GM18505 (cell line): ENCODE measurements at regions not wholly inside any gene's neighbourhood (a gene's known extent, or its start where the extent isn't known, plus 50 kb on each side); places are given as distances from the start of the nearest gene placed in this dataset.

Experiments
- ATAC-seq: cut with Tn5 transposase; IDR thresholded peaks from one replicate; pipeline ENCODE4 v1.9.1; 2021; ENCODE audit not compliant: unreplicated experiment
- POLR2A ChIP-seq: IDR thresholded peaks from 4 replicates; pipeline ENCODE4 v1.6.1; 2011; ENCODE audit warnings: borderline replicate concordance; ENCODE audit not compliant: insufficient read depth, insufficient read length; ENCODE audit errors: extremely low read depth

DNA sequence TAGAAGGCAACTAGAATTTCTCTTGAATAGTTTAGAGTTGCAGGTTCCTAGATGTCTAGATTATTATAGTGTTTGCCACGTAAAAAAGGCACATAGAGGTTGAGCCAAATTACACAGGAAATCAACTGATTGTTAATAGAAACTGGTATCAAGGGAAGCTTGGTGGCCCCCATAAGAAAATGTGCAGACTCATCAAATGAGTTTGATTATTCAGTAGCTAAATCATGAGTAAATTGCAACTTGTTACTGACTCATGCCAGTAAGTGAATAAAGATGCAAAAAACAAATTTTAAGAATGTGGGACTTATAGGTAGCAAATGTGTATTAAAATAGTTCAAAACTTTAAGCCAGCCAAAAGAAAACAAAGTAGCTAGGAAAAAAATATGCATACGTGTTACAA, 1078.9 kb upstream of the CDH9 start:
- ATAC-seq, result no peak
- TF ChIP-seq POLR2A, result no peak

DNA sequence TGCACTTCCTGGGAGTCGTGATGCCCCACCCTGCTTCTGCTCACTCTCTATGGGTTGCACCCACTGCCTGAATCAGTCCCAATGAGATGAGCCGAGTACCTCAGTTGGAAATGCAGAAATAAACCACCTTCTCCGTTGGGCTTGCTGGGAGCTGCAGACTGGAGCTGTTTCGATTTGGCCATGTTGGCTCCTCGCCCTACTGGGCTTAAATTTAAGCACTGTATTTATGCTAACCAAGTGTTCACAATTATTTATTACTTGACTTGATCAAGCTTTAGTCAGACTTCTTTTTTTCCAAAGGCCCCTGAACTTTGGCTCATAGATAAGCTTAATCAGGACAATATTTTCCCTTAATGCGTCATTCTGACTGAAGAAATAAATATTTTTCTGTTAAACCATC, 1072.4 kb upstream of the CDH9 start:
- TF ChIP-seq POLR2A, result no peak
- ATAC-seq, result no peak

DNA sequence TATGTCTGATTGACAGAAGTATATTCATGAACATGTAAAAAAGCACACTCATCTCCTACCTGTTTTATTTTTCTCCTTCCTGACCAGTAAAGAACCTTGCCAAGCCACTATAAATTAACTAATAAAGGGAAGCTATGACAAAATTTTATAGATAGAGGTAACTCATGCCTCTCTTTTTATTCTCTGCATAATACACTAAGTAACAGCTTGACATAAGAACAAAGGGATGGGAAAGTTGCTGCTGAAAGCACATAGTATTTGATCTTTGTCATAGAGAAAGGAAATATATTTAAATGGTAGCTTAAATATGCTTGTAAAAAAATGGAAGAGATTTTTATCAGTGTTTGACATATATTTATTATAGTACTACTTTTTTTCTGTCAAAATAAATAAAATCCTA, 1065.7 kb upstream of the CDH9 start:
- no peak for TF ChIP-seq POLR2A
- ATAC-seq, result no peak

DNA sequence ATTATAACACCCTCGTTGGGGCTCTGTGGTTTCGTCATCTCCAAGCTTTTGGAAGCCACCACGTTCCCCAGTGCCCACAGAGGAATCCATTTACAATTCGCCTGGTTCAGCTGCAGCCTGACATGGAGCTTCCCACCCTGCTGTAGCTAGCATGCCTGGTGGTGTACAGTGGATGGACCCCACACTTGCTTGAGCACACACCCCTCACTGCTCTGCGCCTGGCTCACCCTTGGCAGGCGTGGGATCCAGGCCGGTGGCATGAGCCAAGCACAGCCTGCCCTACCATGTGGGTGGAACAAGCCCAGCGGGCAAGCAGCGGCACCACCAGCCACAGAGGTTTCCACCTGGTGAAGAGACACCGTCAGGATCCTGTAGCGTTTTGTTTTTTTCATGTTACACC, 1045.7 kb upstream of the CDH9 start:
- no peak for ATAC-seq
- TF ChIP-seq POLR2A, result no peak

GRCh38 chr5:28082610-28083009, 1044.2 kb upstream of the CDH9 start:
- ATAC-seq, result no peak
- TF ChIP-seq POLR2A, result no peak

- no peak for TF ChIP-seq POLR2A
- no peak for ATAC-seq
These were observed 1039.2 kb upstream of the CDH9 start for GRCh38 chr5:28077291-28078240.

DNA sequence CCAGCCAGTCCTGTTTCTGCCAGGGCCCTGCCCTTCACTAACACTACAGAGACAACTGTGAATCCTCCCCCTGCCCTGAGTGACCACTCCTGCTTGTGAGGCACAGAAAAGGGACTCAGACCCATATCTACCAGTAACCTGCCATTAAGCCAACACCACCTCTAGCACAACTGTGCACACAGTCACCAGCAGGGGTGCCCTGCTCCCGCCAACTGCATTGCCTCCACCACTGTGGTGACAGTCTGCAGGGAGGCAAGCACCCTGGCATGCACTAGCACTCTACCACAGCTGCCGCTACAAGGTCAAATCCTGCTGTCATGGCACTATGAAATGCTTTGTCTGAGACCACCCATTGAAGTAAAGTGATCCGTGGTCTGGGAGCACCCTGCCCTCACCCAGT, 1028.5 kb upstream of the CDH9 start:
- no peak for ATAC-seq
- TF ChIP-seq POLR2A, result no peak

GRCh38 chr5:28065656-28066055, 1027.3 kb upstream of the CDH9 start:
- no peak for ATAC-seq
- TF ChIP-seq POLR2A, result no peak

DNA sequence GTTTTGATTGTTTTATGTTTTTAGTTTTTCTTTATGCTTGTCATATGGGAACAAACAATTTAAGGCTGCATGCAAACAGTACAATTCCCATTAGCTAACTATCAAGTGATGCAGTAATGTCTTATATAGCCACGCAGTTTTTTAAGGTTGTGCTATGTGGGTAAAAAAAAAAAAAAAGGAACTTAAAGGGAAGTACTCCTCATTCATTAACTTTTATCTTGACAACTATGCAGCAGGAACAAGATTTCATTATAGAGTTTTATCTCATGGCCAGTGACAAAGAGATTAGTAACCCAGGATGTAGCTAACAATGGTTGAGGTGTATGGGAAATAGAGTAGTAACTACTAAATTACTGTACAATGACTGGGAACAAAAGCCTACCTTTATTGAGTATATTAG, 1008.2 kb upstream of the CDH9 start:
- no peak for TF ChIP-seq POLR2A
- ATAC-seq, result no peak

DNA sequence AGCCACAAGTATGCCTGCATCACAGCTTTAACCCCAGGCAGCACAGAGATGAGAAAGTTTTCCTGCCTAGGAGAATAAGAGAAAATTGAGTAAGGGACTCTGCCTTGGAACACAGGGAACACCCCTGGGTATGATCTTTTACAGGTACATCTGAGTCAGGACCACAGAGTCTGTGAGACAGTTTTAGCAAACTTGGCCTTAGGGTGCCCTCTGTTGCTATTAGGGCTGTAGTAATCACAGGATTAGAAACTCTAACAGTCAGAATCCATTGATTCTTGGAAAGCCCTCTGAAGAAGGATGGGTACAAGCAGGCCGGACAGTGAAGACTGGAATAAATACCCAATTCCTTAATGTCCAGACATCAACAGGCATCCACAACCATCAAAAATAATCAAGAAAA, 989.5 kb upstream of the CDH9 start:
- no peak for ATAC-seq
- no peak for TF ChIP-seq POLR2A

DNA sequence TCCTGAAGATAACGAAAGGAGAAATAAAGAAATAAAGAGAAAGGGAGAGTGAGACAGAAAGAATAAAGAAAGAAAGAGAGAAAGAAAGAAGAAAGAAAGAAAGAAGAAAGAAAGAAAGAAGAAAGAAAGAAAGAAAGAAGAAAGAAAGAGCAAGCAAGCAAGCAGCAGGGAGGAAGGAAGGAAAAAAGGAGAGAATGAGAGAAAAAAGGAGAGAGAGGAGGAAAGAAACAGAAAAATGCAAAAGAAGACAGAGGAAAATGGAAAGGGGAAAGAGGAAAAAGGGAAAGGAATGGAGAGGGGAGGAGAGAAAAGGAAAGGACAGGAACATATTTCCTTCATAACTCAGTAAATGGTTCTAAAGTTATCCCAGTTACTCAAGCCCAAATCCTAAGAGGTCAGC, 978.8 kb upstream of the CDH9 start:
- no peak for ATAC-seq
- no peak for TF ChIP-seq POLR2A

DNA sequence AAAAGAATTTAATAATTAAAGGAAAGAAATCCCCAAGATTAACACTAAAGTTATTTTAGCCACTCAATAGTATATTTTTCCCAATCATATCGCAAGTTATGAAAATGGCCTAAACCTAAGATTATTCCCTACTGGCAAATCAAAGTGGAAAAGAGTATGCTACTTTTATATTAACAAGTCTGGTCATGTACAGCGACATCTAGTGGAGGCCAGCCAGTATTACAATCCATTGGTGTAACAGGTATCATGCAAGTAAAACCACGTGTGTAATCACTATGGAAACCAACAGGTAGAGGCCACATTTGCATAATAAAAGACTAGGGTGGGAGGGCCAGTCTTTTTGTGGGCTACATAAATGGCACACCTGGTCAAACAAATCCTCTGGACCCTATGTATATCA, 976.4 kb upstream of the CDH9 start:
- no peak for TF ChIP-seq POLR2A

DNA sequence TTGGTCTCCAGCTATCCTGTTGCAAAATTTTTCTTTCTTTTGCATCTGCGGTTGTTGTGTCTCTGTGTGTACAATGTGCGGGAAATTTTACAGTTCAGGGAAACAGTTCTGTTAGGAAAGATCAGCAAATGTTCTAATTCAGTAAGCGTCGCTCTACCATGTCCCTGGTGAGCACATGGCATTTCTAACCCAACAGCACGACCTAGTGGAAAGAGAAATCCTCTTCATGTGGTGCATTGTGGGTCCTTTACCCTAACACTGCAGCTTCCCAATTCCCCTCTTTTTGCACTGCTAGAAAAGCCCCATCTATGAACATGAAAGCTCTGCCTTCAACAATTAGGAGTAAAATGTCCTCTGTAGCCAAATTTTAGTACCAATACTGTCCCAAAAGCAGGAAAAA, 974.2 kb upstream of the CDH9 start:
- no peak for TF ChIP-seq POLR2A
- no peak for ATAC-seq

More for the DNA sequence above, 976.4 kb upstream of the CDH9 start:
- no peak for ATAC-seq

- no peak for ATAC-seq
- no peak for TF ChIP-seq POLR2A
These were observed 971.2 kb upstream of the CDH9 start for GRCh38 chr5:28009576-28009975.
